ENCODE measurements at regions not wholly inside any gene's neighbourhood (a gene's known extent, or its start where the extent isn't known, plus 50 kb on each side); places are given as distances from the start of the nearest gene placed in this dataset.

GRCh38 chr5:93791518-93791972 lies 50.1 kb upstream of the POU5F2 start:
- ChIA-PET CTCF (interaction anchor here (0.7 to 5.5 kb wide), 10 partner anchors 10 to 946 kb away, joined by 3 to 57 read pairs (median 4); partner anchors contain the start of gene NR2F1), POLR2A (interaction anchor here (0.7 kb wide), 1 partner anchor 8 kb away, joined by 3 read pairs; no protein-coding TSS in a partner anchor)
- Histone ChIP-seq H2AFZ (ENCODE audit: low read depth, low read length) (no peak overlapping the region), H3K27ac (ENCODE audit: insufficient read depth, low read depth, low read length) (no peak overlapping the region), H3K9ac (replicated peaks; ENCODE audit: extremely low read depth, insufficient read depth, low read length) (no peak overlapping the region), H4K20me1 (replicated peaks; ENCODE audit: control insufficient read depth, extremely low read depth, insufficient read depth, low read length) (no peaks in the 10 kb centered on the region), H3K4me1 (ENCODE audit: control insufficient read depth, extremely low read depth, insufficient read depth, low read length) (peaks cover 10% of the 10 kb centered on the region), H3K4me3 (replicated peaks in 1 of 3; ENCODE audit: insufficient read depth in 1 of 3, low read depth in 1 of 3, low read length in 3 of 3) (no peak overlapping the region), H3K9me3 (replicated peaks; ENCODE audit: control insufficient read depth, insufficient read depth, low read length) (no peaks in the 10 kb centered on the region), H3K4me2 (ENCODE audit: insufficient read depth, low read length) (peak overlapping the region; percentile 5), H3K36me3 (ENCODE audit: control insufficient read depth in 2 of 2, extremely low read depth in 1 of 2, insufficient read depth in 2 of 2, low read length in 2 of 2) (no peaks in the 10 kb centered on the region), H3K9me1 (replicated peaks; ENCODE audit: control insufficient read depth, extremely low read depth, insufficient read depth, low read length) (no peaks in the 10 kb centered on the region), H3K27me3 (ENCODE audit: control insufficient read depth in 2 of 2, insufficient read depth in 2 of 2, low read length in 2 of 2) (no peaks in the 10 kb centered on the region), H3K79me2 (ENCODE audit: control insufficient read depth, insufficient read depth, low read length) (no peaks in the 10 kb centered on the region)
- BruUV-seq (replicated peaks) = no TSS peak
- DNase-seq (ENCODE audit: low read depth, low spot score) = peak; percentile 95
- peak; percentile 95 for FAIRE-seq
- intact Hi-C loops (cut with micrococcal nuclease) (loop anchor here (1.0 to 5.0 kb wide), 3 partner anchors 170 to 434 kb away; partner anchors contain the start of gene NR2F1), dilution Hi-C loops (cut with MboI; ENCODE audit: extremely low pct_ligation_motif_present, low sequenced_read_pairs) (no loop called here)
- TF ChIP-seq MAX (IDR thresholded peaks at IDR 0.05; ENCODE audit: insufficient read depth, insufficient read length) = peak; percentile 89
- peak; percentile 62 for TF ChIP-seq MYC (IDR thresholded peaks at IDR 0.05; ENCODE audit: low read depth, low read length)
- no peak for TF ChIP-seq CTCF (IDR thresholded peaks at IDR 0.05; ENCODE audit: extremely low read depth in 1 of 2, insufficient read depth in 1 of 2, low read depth in 1 of 2, low read length in 2 of 2)
- TF ChIP-seq GATA2 (IDR thresholded peaks at IDR 0.05; ENCODE audit: insufficient read depth, insufficient read length, low read depth, low read length) = peak; percentile 13

Data from endothelial cell of umbilical vein (primary cell).